ENCODE measurements at regions not wholly inside any gene's neighbourhood (a gene's known extent, or its start where the extent isn't known, plus 50 kb on each side); places are given as distances from the start of the nearest gene placed in this dataset.

DNA sequence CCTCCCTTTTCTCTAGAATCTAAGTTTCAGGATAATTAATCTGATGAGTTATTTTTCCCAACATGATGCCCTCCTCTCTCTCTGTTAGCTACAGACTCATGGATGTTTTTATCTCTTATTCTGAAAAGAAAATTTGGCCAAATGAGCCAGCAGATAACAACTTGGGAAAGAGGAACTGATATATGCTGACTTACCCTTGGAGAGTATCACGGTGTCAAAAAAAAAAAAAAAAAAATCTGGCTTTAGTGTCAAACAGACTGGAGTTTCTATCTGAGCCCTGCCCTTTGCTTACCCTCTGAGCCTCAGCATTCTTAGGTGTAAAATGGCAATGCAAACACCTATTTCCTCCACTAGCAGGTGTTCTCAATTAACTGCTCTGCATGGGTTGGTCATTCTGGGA is 190.4 kb downstream of the AHR start:
- no peaks in the 10 kb centered on the region for H4K20me1 ChIP-seq (ENCODE audit: insufficient read depth, low read length)
- no peaks in the 10 kb centered on the region for H3K79me2 ChIP-seq (ENCODE audit: insufficient read depth, low read length)
- H3K27ac ChIP-seq (ENCODE audit: low read depth, low read length), result no peak overlapping the region
- H3K27ac Mint-ChIP-seq (ENCODE audit: unreplicated experiment), result no peak overlapping the region
- no peaks in the 10 kb centered on the region for H3K36me3 ChIP-seq (ENCODE audit: insufficient read depth, low read length)
- no peaks in the 10 kb centered on the region for H3K4me1 ChIP-seq (ENCODE audit: insufficient read depth, low read length)
- H3K27me3 ChIP-seq (ENCODE audit: insufficient read depth, low read length), result no peaks in the 10 kb centered on the region
- no peak for TF ChIP-seq EZH2 (IDR thresholded peaks at IDR 0.05; ENCODE audit: insufficient read depth, low read length)
- TF ChIP-seq, protein P1, sequence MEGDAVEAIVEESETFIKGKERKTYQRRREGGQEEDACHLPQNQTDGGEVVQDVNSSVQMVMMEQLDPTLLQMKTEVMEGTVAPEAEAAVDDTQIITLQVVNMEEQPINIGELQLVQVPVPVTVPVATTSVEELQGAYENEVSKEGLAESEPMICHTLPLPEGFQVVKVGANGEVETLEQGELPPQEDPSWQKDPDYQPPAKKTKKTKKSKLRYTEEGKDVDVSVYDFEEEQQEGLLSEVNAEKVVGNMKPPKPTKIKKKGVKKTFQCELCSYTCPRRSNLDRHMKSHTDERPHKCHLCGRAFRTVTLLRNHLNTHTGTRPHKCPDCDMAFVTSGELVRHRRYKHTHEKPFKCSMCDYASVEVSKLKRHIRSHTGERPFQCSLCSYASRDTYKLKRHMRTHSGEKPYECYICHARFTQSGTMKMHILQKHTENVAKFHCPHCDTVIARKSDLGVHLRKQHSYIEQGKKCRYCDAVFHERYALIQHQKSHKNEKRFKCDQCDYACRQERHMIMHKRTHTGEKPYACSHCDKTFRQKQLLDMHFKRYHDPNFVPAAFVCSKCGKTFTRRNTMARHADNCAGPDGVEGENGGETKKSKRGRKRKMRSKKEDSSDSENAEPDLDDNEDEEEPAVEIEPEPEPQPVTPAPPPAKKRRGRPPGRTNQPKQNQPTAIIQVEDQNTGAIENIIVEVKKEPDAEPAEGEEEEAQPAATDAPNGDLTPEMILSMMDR (IDR thresholded peaks at IDR 0.05; ENCODE audit: insufficient read depth, low read depth, low read length), result no peak
- H3K4me3 ChIP-seq (ENCODE audit: insufficient read depth, low read depth, low read length), result no peak overlapping the region
- H3K36me3 Mint-ChIP-seq (ENCODE audit: low read depth, unreplicated experiment), result peaks cover 2% of the 10 kb centered on the region
- no peak overlapping the region for H3K4me2 ChIP-seq (ENCODE audit: low read length)
- H3K9ac ChIP-seq (ENCODE audit: low read length), result no peak overlapping the region
- no peaks in the 10 kb centered on the region for H3K4me1 Mint-ChIP-seq (ENCODE audit: low read depth, unreplicated experiment)
- FAIRE-seq (no peak), DNase-seq (ENCODE audit: low read depth) (no peak)
- peaks cover 2% of the 10 kb centered on the region for H3K9me3 Mint-ChIP-seq (ENCODE audit: unreplicated experiment)
- H3K27me3 Mint-ChIP-seq (ENCODE audit: low read depth, unreplicated experiment), result peaks cover 2% of the 10 kb centered on the region
- H3K9me3 ChIP-seq (ENCODE audit: insufficient read depth, low read depth, low read length), result no peaks in the 10 kb centered on the region
- no peak overlapping the region for H3K4me3 Mint-ChIP-seq (ENCODE audit: unreplicated experiment)
- H2AFZ ChIP-seq (ENCODE audit: low read depth, low read length), result no peak overlapping the region

DNA sequence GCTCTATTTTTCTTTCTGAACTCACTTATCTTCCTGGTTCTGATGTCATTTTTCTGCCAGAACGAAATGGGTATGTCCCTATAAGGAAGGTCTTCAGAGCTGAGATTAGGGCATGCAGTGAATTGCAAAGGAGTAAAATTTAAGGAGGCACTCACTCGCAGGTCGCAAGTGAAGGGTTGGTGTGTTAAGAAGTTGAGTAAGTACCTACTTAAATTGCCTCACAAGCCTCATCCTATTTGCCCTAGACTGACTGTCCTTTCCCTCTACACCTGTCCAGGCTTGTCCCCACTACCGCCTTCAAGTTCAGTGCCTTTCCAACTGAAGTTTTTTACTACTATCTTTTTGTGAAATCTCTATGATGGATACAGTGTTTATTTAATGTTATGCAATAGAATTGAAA is 191.5 kb downstream of the AHR start:
- no peaks in the 10 kb centered on the region for H4K20me1 ChIP-seq (ENCODE audit: insufficient read depth, low read length)
- H3K4me3 Mint-ChIP-seq (ENCODE audit: unreplicated experiment), result no peak overlapping the region
- TF ChIP-seq EZH2 (IDR thresholded peaks at IDR 0.05; ENCODE audit: insufficient read depth, low read length), result no peak
- H3K79me2 ChIP-seq (ENCODE audit: insufficient read depth, low read length), result no peaks in the 10 kb centered on the region
- peaks cover 2% of the 10 kb centered on the region for H3K27me3 Mint-ChIP-seq (ENCODE audit: low read depth, unreplicated experiment)
- H3K27ac Mint-ChIP-seq (ENCODE audit: unreplicated experiment), result no peak overlapping the region
- peaks cover 3% of the 10 kb centered on the region for H3K36me3 Mint-ChIP-seq (ENCODE audit: low read depth, unreplicated experiment)
- peaks cover 2% of the 10 kb centered on the region for H3K9me3 Mint-ChIP-seq (ENCODE audit: unreplicated experiment)
- H3K4me2 ChIP-seq (ENCODE audit: low read length), result no peak overlapping the region
- no peak overlapping the region for H3K27ac ChIP-seq (ENCODE audit: low read depth, low read length)
- H3K36me3 ChIP-seq (ENCODE audit: insufficient read depth, low read length), result no peaks in the 10 kb centered on the region
- H3K4me1 Mint-ChIP-seq (ENCODE audit: low read depth, unreplicated experiment), result no peaks in the 10 kb centered on the region
- H2AFZ ChIP-seq (ENCODE audit: low read depth, low read length), result no peak overlapping the region
- H3K4me3 ChIP-seq (ENCODE audit: insufficient read depth, low read depth, low read length), result no peak overlapping the region
- no peak for DNase-seq (ENCODE audit: low read depth)
- FAIRE-seq, result no peak
- H3K27me3 ChIP-seq (ENCODE audit: insufficient read depth, low read length), result no peaks in the 10 kb centered on the region
- no peaks in the 10 kb centered on the region for H3K4me1 ChIP-seq (ENCODE audit: insufficient read depth, low read length)
- no peaks in the 10 kb centered on the region for H3K9me3 ChIP-seq (ENCODE audit: insufficient read depth, low read depth, low read length)
- H3K9ac ChIP-seq (ENCODE audit: low read length), result no peak overlapping the region

GRCh38 chr7:17490825-17491224 is 192.4 kb downstream of the AHR start:
- no peaks in the 10 kb centered on the region for H4K20me1 ChIP-seq (ENCODE audit: insufficient read depth, low read length)
- no peak overlapping the region for H2AFZ ChIP-seq (ENCODE audit: low read depth, low read length)
- H3K79me2 ChIP-seq (ENCODE audit: insufficient read depth, low read length), result no peaks in the 10 kb centered on the region
- no peak for FAIRE-seq
- DNase-seq (ENCODE audit: low read depth), result no peak
- Mint-ChIP-seq H3K4me1 (ENCODE audit: low read depth, unreplicated experiment) (no peaks in the 10 kb centered on the region), H3K36me3 (ENCODE audit: low read depth, unreplicated experiment) (peaks cover 4% of the 10 kb centered on the region), H3K9me3 (ENCODE audit: unreplicated experiment) (peaks cover 2% of the 10 kb centered on the region), H3K27me3 (ENCODE audit: low read depth, unreplicated experiment) (peaks cover 2% of the 10 kb centered on the region), H3K27ac (ENCODE audit: unreplicated experiment) (no peak overlapping the region), H3K4me3 (ENCODE audit: unreplicated experiment) (no peak overlapping the region)
- H3K9me3 ChIP-seq (ENCODE audit: insufficient read depth, low read depth, low read length), result no peaks in the 10 kb centered on the region
- no peak overlapping the region for H3K4me3 ChIP-seq (ENCODE audit: insufficient read depth, low read depth, low read length)
- no peak overlapping the region for H3K4me2 ChIP-seq (ENCODE audit: low read length)
- no peak overlapping the region for H3K9ac ChIP-seq (ENCODE audit: low read length)
- H3K4me1 ChIP-seq (ENCODE audit: insufficient read depth, low read length), result no peaks in the 10 kb centered on the region
- no peaks in the 10 kb centered on the region for H3K36me3 ChIP-seq (ENCODE audit: insufficient read depth, low read length)
- H3K27me3 ChIP-seq (ENCODE audit: insufficient read depth, low read length), result no peaks in the 10 kb centered on the region
- no peak overlapping the region for H3K27ac ChIP-seq (ENCODE audit: low read depth, low read length)
- TF ChIP-seq EZH2 (IDR thresholded peaks at IDR 0.05; ENCODE audit: insufficient read depth, low read length), result no peak
- TF ChIP-seq, protein P1 (IDR thresholded peaks at IDR 0.05; ENCODE audit: insufficient read depth, low read depth, low read length), result no peak

Data from astrocyte (in vitro differentiated cells and primary cell).